GM21360 (cell line): ENCODE measurements at regions not wholly inside any gene's neighbourhood (a gene's known extent, or its start where the extent isn't known, plus 50 kb on each side); places are given as distances from the start of the nearest gene placed in this dataset.

ENCODE experiments used
- ATAC-seq: cut with Tn5 transposase; IDR thresholded peaks from one replicate; pipeline ENCODE4 v1.9.1; 2021; ENCODE audit warnings: mild to moderate bottlenecking, moderate library complexity; ENCODE audit not compliant: unreplicated experiment

- ATAC-seq = no peak
Observed at GRCh38 chr12:115716551-115716950, 560.9 kb downstream of the MED13L start.

- no peak for ATAC-seq
Observed at GRCh38 chr12:115712676-115713075, 564.8 kb downstream of the MED13L start.

GRCh38 chr12:115710104-115710564, 567.4 kb downstream of the MED13L start:
- ATAC-seq = no peak

- no peak for ATAC-seq
Observed at GRCh38 chr12:115709540-115710011, 567.9 kb downstream of the MED13L start.

DNA sequence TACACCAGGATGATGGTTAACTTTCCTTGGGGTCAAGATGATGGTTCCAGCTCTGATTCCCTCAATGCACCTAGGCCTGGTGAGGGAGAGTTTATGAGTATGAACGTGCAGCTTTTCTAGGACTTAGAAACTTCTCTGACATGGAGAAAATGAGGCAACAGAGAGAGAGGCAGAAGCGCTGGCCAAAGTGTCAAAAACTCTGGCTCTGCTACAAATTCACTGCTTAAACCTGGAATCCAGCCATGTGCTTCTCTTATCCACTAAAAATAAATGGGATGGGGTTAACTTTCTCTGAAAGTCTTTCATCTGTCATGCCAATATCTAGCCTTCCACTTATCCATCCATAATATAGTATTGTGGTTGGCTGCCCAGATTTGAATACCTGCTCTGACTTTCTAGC, 568.7 kb downstream of the MED13L start:
- no peak for ATAC-seq

- no peak for ATAC-seq
Observed at GRCh38 chr12:115700896-115701465, 576.5 kb downstream of the MED13L start.

GRCh38 chr12:115700081-115700480, 577.4 kb downstream of the MED13L start:
- no peak for ATAC-seq

GRCh38 chr12:115698257-115698656, 579.2 kb downstream of the MED13L start:
- no peak for ATAC-seq

DNA sequence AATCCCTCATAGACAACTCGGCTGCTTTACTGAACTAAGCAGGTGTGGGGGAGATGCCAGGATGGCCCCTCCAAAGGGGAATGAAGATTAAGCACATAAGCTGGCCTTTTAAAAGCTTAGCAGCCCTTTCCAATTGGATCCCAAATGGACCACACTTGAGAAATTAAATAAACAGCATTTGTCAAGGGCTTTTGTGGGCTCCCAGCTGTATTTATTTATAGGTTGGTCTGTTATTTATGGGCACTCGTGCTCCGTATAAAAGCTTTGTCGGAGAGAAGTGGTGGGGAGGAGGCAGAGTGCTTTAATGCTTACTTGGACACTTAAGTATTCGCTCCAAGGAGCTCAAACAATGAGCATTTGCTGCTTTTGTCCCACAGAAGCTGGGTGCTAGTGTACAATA, 580.2 kb downstream of the MED13L start:
- ATAC-seq = no peak

- ATAC-seq = no peak
Observed at GRCh38 chr12:115694564-115694963, 582.9 kb downstream of the MED13L start.

DNA sequence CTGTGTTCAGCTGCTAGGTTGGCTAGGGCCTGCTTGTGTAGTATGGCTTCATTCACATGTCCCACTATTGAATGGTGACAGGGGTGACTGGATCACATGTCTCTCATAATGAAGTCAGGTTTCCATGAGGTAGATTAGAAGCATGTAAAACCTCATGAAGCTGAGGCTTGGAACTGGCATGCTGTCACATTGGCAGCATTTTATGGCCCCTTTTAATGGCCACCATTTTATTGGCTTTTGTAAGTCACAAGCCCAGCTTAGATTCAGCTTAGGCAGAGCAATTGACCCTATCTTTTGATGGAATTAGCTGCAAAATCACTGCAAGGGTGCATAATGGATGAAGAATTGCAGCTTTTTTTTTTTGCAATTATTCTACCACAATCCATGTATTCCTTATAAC, 583.5 kb downstream of the MED13L start:
- ATAC-seq = no peak

- no peak for ATAC-seq
Observed at GRCh38 chr12:115691123-115691522, 586.4 kb downstream of the MED13L start.

DNA sequence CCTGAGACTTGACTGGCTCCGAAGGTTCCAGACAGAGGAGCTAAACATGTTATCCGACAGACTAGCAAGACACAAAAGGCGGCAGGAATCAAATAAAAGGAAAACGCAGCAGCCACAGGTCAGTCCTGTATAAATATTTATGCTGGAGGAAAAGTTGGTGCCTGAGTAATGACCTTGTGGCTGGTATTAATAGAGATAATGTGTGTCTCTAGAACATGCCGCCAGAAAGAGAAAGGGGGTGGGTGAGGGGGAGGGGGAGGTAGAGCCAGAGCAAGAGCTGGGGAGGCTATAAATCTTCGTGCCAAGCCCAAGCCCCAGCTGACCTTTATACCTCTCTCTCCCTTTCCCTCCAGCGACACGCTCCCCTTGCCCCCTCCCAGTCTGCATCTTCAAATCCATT, 590.4 kb downstream of the MED13L start:
- ATAC-seq = no peak

- ATAC-seq = no peak
Observed at GRCh38 chr12:115683240-115683780, 594.2 kb downstream of the MED13L start.

DNA sequence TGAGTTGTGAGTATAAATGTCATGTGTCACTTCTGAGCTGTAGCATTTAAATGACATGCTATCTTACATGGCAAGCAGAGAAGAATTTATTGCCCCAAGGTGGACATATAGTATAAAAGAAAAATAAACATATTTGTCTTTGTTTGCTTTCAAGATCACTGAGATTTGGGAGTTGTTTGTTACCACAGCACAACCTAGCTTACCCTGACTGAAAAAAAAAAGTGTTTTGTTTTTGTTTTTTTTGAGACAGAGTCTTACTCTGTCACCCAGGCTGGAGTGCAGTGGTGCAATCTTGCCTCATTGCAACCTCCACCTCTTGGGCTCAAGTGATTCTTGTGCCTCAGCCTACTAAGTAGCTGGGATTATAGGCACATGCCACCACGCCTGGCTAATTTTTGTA, 596.5 kb downstream of the MED13L start:
- ATAC-seq = no peak

- no peak for ATAC-seq
Observed at GRCh38 chr12:115672506-115673080, 604.9 kb downstream of the MED13L start.

DNA sequence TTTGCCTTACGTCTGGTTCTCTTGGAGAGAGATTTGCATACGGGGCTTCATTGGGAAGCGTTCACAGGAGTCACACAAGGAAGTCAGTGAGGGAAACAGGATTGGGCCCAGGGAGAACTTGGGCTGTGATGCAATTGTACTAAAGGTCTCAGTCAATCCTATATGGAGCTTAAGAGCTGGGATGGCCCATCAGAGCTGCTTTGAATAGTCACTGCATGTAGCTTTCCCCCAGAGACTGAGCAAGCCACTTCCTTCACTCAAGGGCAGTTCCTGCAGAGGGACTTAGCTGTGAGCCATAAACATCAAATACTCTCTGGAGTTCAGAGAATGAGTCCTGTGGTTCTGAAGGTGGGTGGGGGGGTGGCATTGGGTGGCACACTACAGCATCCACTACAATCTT, 605.4 kb downstream of the MED13L start:
- ATAC-seq = no peak

GRCh38 chr12:115670869-115671268, 606.6 kb downstream of the MED13L start:
- ATAC-seq = no peak

- ATAC-seq = no peak
Observed at GRCh38 chr12:115667116-115667515, 610.4 kb downstream of the MED13L start.

GRCh38 chr12:115666168-115666567, 611.3 kb downstream of the MED13L start:
- no peak for ATAC-seq

DNA sequence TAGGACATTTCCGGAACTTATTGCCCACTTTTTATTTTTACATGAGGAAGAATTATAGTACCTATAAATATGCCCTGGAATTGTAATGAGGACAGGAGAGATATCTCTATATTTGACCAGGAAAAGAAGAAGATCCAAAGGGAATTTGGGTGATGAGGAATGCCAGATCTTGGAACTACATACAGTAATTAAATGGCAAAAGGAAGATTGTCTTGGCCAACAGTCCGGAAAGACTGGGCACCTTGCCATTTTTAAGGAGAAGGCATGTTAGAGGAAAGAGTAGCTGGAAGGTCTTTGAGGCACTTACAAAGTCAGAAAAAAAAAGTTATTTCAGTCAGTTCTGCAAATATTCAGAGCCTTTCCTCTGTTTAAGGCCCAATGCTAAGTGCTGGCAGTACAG, 616.4 kb downstream of the MED13L start:
- no peak for ATAC-seq

DNA sequence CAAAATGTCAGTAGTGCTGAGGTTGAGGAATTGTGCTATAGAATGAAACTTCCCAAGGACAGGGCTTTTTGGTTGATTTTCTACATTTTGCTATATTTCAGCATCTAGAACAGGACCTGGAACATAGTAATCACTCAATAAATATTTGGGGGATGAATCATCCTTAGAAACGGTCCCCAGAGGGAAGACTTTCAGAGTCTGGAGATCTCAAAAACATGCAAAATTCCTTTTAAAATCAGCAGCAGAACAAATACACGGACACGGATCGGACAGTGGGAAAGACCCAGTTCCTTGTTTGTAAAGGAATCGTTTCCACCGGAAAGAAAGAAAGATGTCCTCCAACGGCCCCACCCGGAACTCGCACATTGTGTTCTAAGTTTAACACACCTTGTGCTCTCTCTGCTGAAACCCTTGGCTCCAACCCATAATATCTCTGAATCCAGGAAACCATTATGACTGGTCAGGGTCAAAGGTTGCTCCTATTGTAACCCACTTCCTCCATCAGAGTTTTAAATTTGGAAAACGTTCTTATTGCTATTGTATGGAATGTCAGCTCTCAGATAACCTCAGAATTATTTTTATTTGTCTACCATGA, 617.2 kb downstream of the MED13L start:
- ATAC-seq = no peak
